ENCODE measurements at regions not wholly inside any gene's neighbourhood (a gene's known extent, or its start where the extent isn't known, plus 50 kb on each side); places are given as distances from the start of the nearest gene placed in this dataset.

DNA sequence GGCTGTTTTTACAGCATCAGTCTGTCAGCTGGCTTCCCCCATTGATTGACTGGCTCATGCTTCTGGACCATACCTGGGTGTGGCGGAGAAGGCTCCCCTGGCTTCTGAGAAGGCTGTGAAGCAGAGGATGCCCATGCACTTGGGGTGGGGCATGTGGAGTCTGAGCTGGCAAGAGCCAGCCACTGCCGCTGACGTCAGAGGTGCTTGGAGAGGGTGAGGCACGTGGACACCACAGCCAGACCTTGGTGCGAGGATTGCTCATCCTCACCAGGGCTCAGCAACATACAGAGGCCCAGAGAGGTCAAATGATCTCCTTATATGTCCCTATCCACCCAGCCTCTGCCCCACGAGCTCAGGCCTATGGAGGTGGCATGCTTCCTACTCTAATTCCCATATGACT is 211.2 kb upstream of the PMEPA1 start:
- TF ChIP-seq CTCF (conservative IDR thresholded peaks at IDR 0.05) (no peak), ZFX (IDR thresholded peaks at IDR 0.05) (no peak)
